ENCODE measurements at regions not wholly inside any gene's neighbourhood (a gene's known extent, or its start where the extent isn't known, plus 50 kb on each side); places are given as distances from the start of the nearest gene placed in this dataset.

GRCh38 chr2:43022896-43023295, 203.5 kb downstream of the ZFP36L2 start:
- DNase-seq (ENCODE audit: low read depth in 1 of 2, low spot score in 1 of 2) = no peak

GRCh38 chr2:43021791-43022509, 204.5 kb downstream of the ZFP36L2 start:
- no peak for DNase-seq (ENCODE audit: low read depth in 1 of 2, low spot score in 1 of 2)

- DNase-seq (ENCODE audit: low read depth in 1 of 2, low spot score in 1 of 2) = no peak
Observed at GRCh38 chr2:43020990-43021669, 205.3 kb downstream of the ZFP36L2 start.

- no peak for DNase-seq (ENCODE audit: low read depth in 1 of 2, low spot score in 1 of 2)
Observed at GRCh38 chr2:43020296-43020695, 206.1 kb downstream of the ZFP36L2 start.

- DNase-seq (ENCODE audit: low read depth in 1 of 2, low spot score in 1 of 2) = no peak
Observed at GRCh38 chr2:43019536-43020183, 206.7 kb downstream of the ZFP36L2 start.

- no peak for DNase-seq (ENCODE audit: low read depth in 1 of 2, low spot score in 1 of 2)
Observed at GRCh38 chr2:43019025-43019367, 207.4 kb downstream of the ZFP36L2 start.

GRCh38 chr2:43018179-43019024, 208.0 kb downstream of the ZFP36L2 start:
- DNase-seq (ENCODE audit: low read depth in 1 of 2, low spot score in 1 of 2) = no peak

- no peak for DNase-seq (ENCODE audit: low read depth in 1 of 2, low spot score in 1 of 2)
Observed at GRCh38 chr2:43013821-43014345, 212.5 kb downstream of the ZFP36L2 start.

- no peak for DNase-seq (ENCODE audit: low read depth in 1 of 2, low spot score in 1 of 2)
Observed at GRCh38 chr2:43012966-43013365, 213.4 kb downstream of the ZFP36L2 start.

GRCh38 chr2:43011158-43011491, 215.3 kb downstream of the ZFP36L2 start:
- no peak for DNase-seq (ENCODE audit: low read depth in 1 of 2, low spot score in 1 of 2)

- DNase-seq (ENCODE audit: low read depth in 1 of 2, low spot score in 1 of 2) = no peak
Observed at GRCh38 chr2:43010438-43011157, 215.8 kb downstream of the ZFP36L2 start.

- no peak for DNase-seq (ENCODE audit: low read depth in 1 of 2, low spot score in 1 of 2)
Observed at GRCh38 chr2:43009448-43009847, 217.0 kb downstream of the ZFP36L2 start.

GRCh38 chr2:43008388-43008787, 216.0 kb upstream of the HAAO start:
- no peak for DNase-seq (ENCODE audit: low read depth in 1 of 2, low spot score in 1 of 2)

- DNase-seq (ENCODE audit: low read depth in 1 of 2, low spot score in 1 of 2) = no peak
Observed at GRCh38 chr2:43007901-43008300, 215.5 kb upstream of the HAAO start.

- DNase-seq (ENCODE audit: low read depth in 1 of 2, low spot score in 1 of 2) = no peak
Observed at GRCh38 chr2:43006834-43007543, 214.6 kb upstream of the HAAO start.

- no peak for DNase-seq (ENCODE audit: low read depth in 1 of 2, low spot score in 1 of 2)
Observed at GRCh38 chr2:43005975-43006833, 213.8 kb upstream of the HAAO start.

- DNase-seq (ENCODE audit: low read depth in 1 of 2, low spot score in 1 of 2) = no peak
Observed at GRCh38 chr2:43005245-43005974, 213.0 kb upstream of the HAAO start.

- DNase-seq (ENCODE audit: low read depth in 1 of 2, low spot score in 1 of 2) = no peak
Observed at GRCh38 chr2:43004879-43005244, 212.5 kb upstream of the HAAO start.
